GM18951 (cell line): ENCODE measurements at regions not wholly inside any gene's neighbourhood (a gene's known extent, or its start where the extent isn't known, plus 50 kb on each side); places are given as distances from the start of the nearest gene placed in this dataset.

ENCODE experiments used
- POLR2A ChIP-seq: IDR thresholded peaks from 4 replicates; pipeline ENCODE4 v1.6.1; 2011; ENCODE audit warnings: mild to moderate bottlenecking; ENCODE audit not compliant: insufficient read length, insufficient read depth; ENCODE audit errors: extremely low read depth
- in situ Hi-C: fragments of 300-500 bp; cut with MboI; formaldehyde crosslinking; loops from one replicate; pipeline ENCODE4 v1.12.0; 2022; ENCODE audit warnings: low sequenced_read_pairs, mixed read lengths, inconsistent platforms; ENCODE audit not compliant: unreplicated experiment

- TF ChIP-seq POLR2A = no peak
- in situ Hi-C loops = no loop called here
Observed at GRCh38 chr3:162879021-162879562, 1382.5 kb downstream of the OTOL1 start.

GRCh38 chr3:162884373-162884772 lies 1387.8 kb downstream of the OTOL1 start:
- TF ChIP-seq POLR2A = no peak
- in situ Hi-C loops = no loop called here

DNA sequence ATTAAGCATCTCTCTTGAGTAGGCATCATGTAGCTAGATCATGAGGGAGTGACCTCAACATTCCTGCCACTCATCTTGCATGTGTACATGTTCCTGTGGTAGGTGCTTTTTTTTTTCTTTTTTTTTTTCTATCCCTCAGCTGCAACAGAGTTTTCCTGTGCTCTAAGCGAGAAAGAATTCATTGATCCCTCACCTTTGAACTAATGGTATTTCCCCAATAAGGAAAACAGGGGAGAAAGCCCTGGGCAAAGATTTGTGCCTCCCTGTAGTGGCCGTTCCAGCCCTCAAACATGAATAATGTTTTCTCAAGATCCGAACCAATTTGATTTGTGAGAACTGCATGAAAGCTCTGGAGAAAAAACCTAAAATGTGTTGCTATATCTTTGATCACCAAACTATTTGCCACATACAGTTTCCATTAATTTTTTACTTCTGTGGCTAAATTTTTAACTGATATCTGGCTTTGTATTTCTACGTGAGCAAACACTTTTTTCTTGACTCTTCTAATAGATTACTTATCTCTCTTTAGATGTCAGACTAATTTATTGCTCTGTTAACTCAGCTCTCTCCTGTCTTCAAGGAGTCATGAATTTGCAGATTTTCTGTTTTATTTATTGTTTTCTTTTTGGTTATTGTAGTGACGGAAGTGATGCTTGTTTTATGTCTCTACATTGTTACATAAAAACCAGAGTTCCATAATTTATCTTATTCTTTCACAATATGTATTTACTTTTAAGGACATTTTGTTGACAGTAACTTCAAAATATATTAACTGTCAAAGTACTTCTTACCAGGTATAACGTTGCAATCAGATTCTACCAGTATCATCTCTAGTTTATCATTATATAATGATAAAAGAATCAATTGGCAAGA lies 1396.5 kb downstream of the OTOL1 start:
- TF ChIP-seq POLR2A = no peak
- in situ Hi-C loops = no loop called here

DNA sequence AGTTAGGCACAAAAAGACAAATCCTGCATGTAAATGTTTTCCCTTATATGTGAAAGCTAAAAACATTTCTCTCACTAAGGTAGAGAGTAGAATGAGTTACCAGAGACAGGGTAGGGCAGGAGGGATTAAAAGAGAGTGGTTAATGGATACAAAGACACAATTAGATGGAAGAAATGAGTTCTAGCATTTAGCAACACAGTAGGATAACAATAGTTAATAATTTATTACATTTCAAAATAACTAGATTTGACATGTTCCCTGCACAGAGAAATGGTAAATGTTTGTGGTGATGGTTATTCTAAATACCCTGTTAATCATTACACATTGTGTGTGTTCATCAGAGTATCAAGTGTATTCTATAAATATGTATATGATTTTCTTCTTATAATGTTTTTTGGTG lies 1400.7 kb downstream of the OTOL1 start:
- no peak for TF ChIP-seq POLR2A
- in situ Hi-C loops = no loop called here

DNA sequence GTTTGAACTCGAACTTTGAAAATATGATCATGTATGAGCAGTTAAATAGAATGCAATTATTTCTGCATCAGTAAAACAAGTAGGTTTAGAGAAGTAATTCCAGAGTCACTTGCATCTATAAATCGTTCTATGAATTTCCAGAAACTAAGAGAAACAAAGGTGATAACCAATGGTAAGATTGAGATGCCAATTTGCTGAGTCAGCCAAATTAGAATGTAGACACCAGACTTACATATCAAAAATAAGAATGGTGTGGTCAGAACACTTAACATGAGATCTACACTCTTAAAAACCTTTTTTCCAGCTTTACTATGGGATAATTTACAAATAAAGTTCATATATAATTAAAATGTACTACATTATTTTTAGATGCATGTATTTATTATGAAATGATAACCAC lies 1435.9 kb downstream of the OTOL1 start:
- in situ Hi-C loops = no loop called here
- no peak for TF ChIP-seq POLR2A

GRCh38 chr3:162933656-162934055 lies 1437.0 kb downstream of the OTOL1 start:
- in situ Hi-C loops = no loop called here

DNA sequence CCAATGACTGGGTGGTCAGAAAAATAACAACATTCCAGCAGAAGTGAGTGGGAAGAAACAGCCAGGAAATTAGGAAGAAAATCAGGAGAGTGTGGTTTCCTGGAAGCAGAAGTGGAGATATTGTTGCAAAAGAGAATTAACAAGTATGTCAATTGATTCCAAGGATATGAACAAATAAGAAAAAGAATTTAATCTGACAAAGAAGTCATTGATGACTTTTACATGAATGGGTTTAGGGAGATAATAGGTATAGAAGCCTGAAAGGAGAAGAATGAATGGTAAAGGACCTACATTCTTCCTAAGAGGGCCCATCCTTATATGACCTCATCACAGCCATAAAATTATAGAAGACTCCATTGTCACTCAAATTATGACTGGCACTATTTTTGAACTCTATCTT lies 1440.1 kb downstream of the OTOL1 start:
- no peak for TF ChIP-seq POLR2A
- in situ Hi-C loops = no loop called here

More at GRCh38 chr3:162933656-162934055, 1437.0 kb downstream of the OTOL1 start:
- no peak for TF ChIP-seq POLR2A

DNA sequence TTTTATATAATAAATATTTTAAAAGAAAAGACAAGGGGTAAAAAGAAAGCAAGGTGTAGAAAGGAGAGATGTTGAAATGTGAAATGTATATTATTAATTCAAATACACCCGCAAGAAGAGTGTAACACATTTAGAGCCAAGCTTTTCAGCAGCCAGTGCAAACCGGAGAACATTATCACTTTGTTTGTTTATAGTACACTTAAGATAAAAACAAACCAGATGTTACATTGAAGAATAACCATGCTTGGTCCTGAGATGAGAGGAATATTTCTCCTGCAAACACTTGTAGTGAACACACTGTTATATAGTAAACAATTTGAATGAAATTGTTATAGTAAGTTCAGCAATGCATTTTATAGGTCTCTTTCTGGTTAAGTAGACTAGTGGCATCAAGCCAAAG lies 1441.5 kb downstream of the OTOL1 start:
- in situ Hi-C loops = no loop called here
- no peak for TF ChIP-seq POLR2A

- TF ChIP-seq POLR2A = no peak
- in situ Hi-C loops = no loop called here
Observed at GRCh38 chr3:162945626-162946025, 1449.0 kb downstream of the OTOL1 start.

DNA sequence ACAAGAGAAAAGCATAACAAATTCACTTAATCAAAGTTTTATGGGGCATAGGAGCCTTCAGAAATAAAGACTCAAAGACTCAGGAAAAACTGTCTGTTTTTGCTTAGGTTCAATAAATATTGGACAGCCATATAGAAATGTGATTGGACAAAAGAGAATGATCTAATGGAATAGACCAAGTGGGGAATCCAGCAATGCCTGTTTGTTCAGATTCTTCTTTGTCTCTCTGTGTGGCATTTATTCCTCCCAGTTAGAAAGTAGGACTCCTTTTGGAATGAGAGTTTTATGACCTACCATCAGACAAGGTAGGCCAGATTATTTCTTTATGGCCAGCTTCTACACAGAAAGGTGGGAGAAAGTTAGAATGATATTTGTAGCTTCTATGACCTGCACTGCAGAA lies 1460.1 kb downstream of the OTOL1 start:
- in situ Hi-C loops = no loop called here
- no peak for TF ChIP-seq POLR2A

DNA sequence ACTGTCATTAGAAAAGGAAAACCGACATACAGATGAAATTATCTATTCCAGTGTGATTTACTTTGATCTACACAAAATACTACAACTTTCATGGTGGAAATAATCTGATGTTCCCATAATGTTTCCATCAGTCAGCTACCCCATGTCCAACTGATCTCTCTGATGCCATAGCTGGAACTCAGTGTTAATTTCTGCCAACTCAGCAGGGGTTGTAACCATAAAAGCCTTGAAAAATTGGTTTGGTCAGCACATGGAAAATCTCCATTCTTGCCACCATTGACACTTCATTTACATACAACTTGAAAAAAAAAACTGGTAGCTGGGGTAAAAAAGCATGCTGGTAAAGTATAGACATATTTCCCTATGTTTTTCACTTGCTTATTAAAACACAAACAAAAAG lies 1463.7 kb downstream of the OTOL1 start:
- in situ Hi-C loops = no loop called here
- TF ChIP-seq POLR2A = no peak

DNA sequence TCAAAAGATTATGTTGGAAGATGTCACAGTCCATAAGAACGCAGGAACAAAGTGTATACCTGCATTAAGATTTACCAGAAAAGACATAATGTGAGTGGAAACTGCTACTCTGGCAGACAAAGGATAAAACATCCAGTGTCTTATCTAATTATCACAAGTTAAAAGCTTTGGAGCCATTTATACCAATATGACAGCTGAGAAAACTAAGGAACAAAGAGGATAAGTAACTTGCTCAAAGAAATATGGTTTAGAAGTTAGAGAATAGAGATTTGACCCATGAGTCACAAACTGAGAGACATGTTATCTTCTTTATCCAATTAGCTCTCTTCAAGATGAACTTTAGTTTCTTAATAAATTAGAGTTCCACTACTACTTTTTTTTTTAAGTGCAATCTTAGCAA lies 1473.7 kb downstream of the OTOL1 start:
- TF ChIP-seq POLR2A = no peak
- in situ Hi-C loops = no loop called here

GRCh38 chr3:162971715-162972114 lies 1475.1 kb downstream of the OTOL1 start:
- TF ChIP-seq POLR2A = no peak
- in situ Hi-C loops = no loop called here

DNA sequence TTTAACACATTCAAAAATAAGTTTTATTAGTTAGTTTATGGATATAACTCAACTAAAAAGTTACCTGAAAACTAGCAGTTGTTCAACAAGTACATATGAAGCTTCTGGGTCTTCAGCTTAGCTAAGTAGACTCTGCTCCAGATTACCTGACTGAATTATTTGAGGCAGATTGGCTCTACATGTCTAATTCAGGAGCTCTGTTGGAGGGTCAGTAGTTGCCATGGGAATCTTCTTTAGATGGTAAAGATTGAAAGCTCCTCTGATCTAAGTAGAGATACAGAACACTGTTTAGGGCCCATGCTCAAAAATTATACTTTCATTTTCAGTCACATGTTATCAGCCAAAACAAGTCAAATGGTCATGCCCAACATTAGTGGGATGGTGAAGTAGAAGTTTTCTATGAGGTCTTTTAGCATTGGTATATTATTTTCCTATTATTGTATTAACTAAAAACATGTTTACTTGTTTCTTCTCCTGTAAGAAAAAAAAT lies 1476.9 kb downstream of the OTOL1 start:
- no peak for TF ChIP-seq POLR2A
- in situ Hi-C loops = no loop called here
